PC-9 (cell line): ENCODE measurements at regions not wholly inside any gene's neighbourhood (a gene's known extent, or its start where the extent isn't known, plus 50 kb on each side); places are given as distances from the start of the nearest gene placed in this dataset.

ENCODE experiments used
- BruUV-seq: library from RNA; stranded (reverse); fragments of 400-500 nt; replicated peaks from 2 replicates; lab custom pipeline; 2021; lab: Mats Ljungman, UMichigan
- CTCF ChIA-PET: fragments of 300-600 bp; sonication (Branson Sonifier 250); formaldehyde crosslinking; loops from one replicate; lab custom pipeline; 2022; ENCODE audit warnings: antibody characterized with exemption; lab: Charles Lee
- POLR2A ChIA-PET: fragments of 300-600 bp; sonication (Branson Sonifier 250); formaldehyde crosslinking; loops from one replicate; lab custom pipeline; 2022; ENCODE audit warnings: antibody characterized with exemption; ENCODE audit not compliant: unreplicated experiment; lab: Charles Lee
- DNase-seq, 2 experiments: peaks; one replicate each; pipeline versions ENCODE4 v3.0.0 to v3.0.0-alpha.2; 2015 to 2022; ENCODE audit warnings: mixed read lengths in 1 of 2
- H2AFZ ChIP-seq: fragments of 200-600 bp; sonication (generic); 2 replicates; pipeline ENCODE4 v1.8.1; 2017; ENCODE audit warnings: antibody characterized with exemption
- H3F3A ChIP-seq: fragments of 200-600 bp; sonication (generic); 2 replicates; pipeline ENCODE4 v1.8.1; 2017; ENCODE audit warnings: antibody characterized with exemption, mild to moderate bottlenecking, low read depth; ENCODE audit not compliant: insufficient read depth
- H3K27ac ChIP-seq: fragments of 200-600 bp; sonication (generic); 2 replicates; pipeline ENCODE4 v1.6.1; 2016; ENCODE audit warnings: mixed run types
- H3K27me3 ChIP-seq: fragments of 200-600 bp; sonication (generic); 2 replicates; pipeline ENCODE4 v1.6.1; 2016; ENCODE audit warnings: low read depth, mixed run types; ENCODE audit not compliant: insufficient read depth
- H3K36me3 ChIP-seq: fragments of 200-600 bp; sonication (generic); 2 replicates; pipeline ENCODE4 v1.6.1; 2016; ENCODE audit warnings: low read depth, mixed run types
- H3K4me1 ChIP-seq: fragments of 200-600 bp; sonication (generic); replicated peaks from 2 replicates; pipeline ENCODE4 v1.6.1; 2016; ENCODE audit warnings: mixed run types; ENCODE audit not compliant: insufficient read depth
- H3K4me2 ChIP-seq: fragments of 200-600 bp; sonication (generic); 2 replicates; pipeline ENCODE4 v1.6.1; 2017; ENCODE audit warnings: mixed run types
- H3K4me3 ChIP-seq: fragments of 200-600 bp; sonication (generic); 2 replicates; pipeline ENCODE4 v1.6.1; 2016; ENCODE audit warnings: mixed run types
- H3K79me2 ChIP-seq: fragments of 200-600 bp; sonication (generic); 2 replicates; pipeline ENCODE4 v1.6.1; 2017; ENCODE audit warnings: low read depth, mixed run types
- H3K9me2 ChIP-seq: fragments of 200-600 bp; sonication (generic); 2 replicates; pipeline ENCODE4 v1.8.1; 2017; ENCODE audit warnings: mild to moderate bottlenecking; ENCODE audit not compliant: insufficient read depth
- H3K9me3 ChIP-seq: fragments of 200-600 bp; sonication (generic); 2 replicates; pipeline ENCODE4 v1.8.1; 2016; ENCODE audit warnings: low read depth; ENCODE audit not compliant: insufficient read depth
- H4K20me1 ChIP-seq: fragments of 200-600 bp; sonication (generic); 2 replicates; pipeline ENCODE4 v1.8.1; 2017; ENCODE audit not compliant: insufficient read depth
- CTCF ChIP-seq: fragments of 200-600 bp; sonication (generic); conservative IDR thresholded peaks from 2 replicates; pipeline ENCODE4 v1.6.1; 2017; ENCODE audit warnings: mixed run types, antibody characterized with exemption, mild to moderate bottlenecking, moderate library complexity
- EZH2 ChIP-seq: fragments of 200-600 bp; sonication (generic); IDR thresholded peaks from 2 replicates; pipeline ENCODE4 v1.8.0; 2017; ENCODE audit warnings: antibody characterized with exemption, low read depth
- intact Hi-C: fragments of 100-400 bp; cut with micrococcal nuclease; formaldehyde crosslinking; loops from one replicate; pipeline ENCODE4 v1.10.0; 2022; ENCODE audit not compliant: unreplicated experiment

DNA sequence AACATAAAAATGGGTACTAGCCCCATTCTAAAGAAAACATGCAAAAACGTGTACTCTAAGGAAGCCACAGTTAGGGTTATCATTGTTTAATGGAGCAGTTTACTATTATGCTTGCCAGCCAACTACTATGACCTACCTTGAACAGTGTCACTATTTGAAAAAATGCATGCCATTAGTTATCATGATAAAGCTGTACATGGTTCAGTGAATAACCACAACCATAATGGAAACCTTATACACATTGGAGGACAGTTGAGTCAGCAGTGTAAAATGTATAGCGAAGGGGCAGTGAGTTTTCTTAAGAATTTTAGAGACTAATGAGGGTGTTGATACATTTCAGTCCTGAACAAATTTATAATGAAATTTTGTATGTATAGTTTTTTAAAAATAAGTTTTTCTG is 381.9 kb downstream of the GRXCR1 start:
- no peak overlapping the region for H3K4me3 ChIP-seq
- H3K4me1 ChIP-seq: no peaks in the 10 kb centered on the region
- intact Hi-C loops: no loop called here
- H3F3A ChIP-seq: no peaks in the 10 kb centered on the region
- H3K27me3 ChIP-seq: no peaks in the 10 kb centered on the region
- DNase-seq: no peak
- POLR2A ChIA-PET: no interaction called here
- no peak overlapping the region for H3K27ac ChIP-seq
- no peaks in the 10 kb centered on the region; the same call in 1 of the 2 replicates for H3K9me2 ChIP-seq
- H3K79me2 ChIP-seq: no peaks in the 10 kb centered on the region
- CTCF ChIA-PET: no interaction called here
- no peak overlapping the region for H3K4me2 ChIP-seq
- no peak for TF ChIP-seq EZH2
- TF ChIP-seq CTCF: no peak
- H4K20me1 ChIP-seq: no peaks in the 10 kb centered on the region
- H3K9me3 ChIP-seq: no peaks in the 10 kb centered on the region
- no peak overlapping the region for H2AFZ ChIP-seq
- H3K36me3 ChIP-seq: no peaks in the 10 kb centered on the region
- BruUV-seq: no TSS peak

DNA sequence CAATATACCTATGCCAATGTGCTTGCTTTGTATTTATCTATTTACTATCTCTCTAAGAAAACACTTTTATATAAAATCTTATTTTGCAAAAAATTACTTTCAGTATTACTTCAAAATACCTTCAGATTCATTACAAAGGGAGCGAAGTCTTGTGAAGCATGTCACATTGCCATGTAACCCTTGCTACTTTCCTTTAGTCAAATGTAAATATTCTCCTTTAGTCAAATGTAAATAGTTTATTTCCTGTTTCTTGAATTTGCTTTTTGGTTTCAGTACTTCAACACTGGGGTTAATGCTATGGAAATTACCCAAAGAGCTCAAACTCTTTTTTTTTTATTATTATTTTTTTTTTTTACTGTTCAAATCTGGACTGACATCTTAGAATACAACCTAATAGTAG is 383.3 kb downstream of the GRXCR1 start:
- no peak overlapping the region for H3K4me3 ChIP-seq
- DNase-seq: no peak
- no peak overlapping the region for H2AFZ ChIP-seq
- H3K27me3 ChIP-seq: no peaks in the 10 kb centered on the region
- H3K9me3 ChIP-seq: no peaks in the 10 kb centered on the region
- ChIA-PET CTCF (no interaction called here), POLR2A (no interaction called here)
- H3K4me1 ChIP-seq: no peaks in the 10 kb centered on the region
- no peak for TF ChIP-seq CTCF
- no peak for TF ChIP-seq EZH2
- no peaks in the 10 kb centered on the region for H3K36me3 ChIP-seq
- H3K27ac ChIP-seq: no peak overlapping the region
- no TSS peak for BruUV-seq
- H3F3A ChIP-seq: no peaks in the 10 kb centered on the region
- H4K20me1 ChIP-seq: no peaks in the 10 kb centered on the region
- no peaks in the 10 kb centered on the region; the same call in 1 of the 2 replicates for H3K9me2 ChIP-seq
- intact Hi-C loops: no loop called here
- H3K4me2 ChIP-seq: no peak overlapping the region
- no peaks in the 10 kb centered on the region for H3K79me2 ChIP-seq

- DNase-seq: no peak
- no peaks in the 10 kb centered on the region for H3F3A ChIP-seq
- intact Hi-C loops: no loop called here
- H3K27me3 ChIP-seq: no peaks in the 10 kb centered on the region
- H3K79me2 ChIP-seq: no peaks in the 10 kb centered on the region
- no peak overlapping the region for H3K27ac ChIP-seq
- H3K4me1 ChIP-seq: no peaks in the 10 kb centered on the region
- H3K9me2 ChIP-seq: no peaks in the 10 kb centered on the region; the same call in 1 of the 2 replicates
- H3K36me3 ChIP-seq: no peaks in the 10 kb centered on the region
- ChIA-PET POLR2A (no interaction called here), CTCF (no interaction called here)
- H3K4me3 ChIP-seq: no peak overlapping the region
- no peaks in the 10 kb centered on the region for H3K9me3 ChIP-seq
- no peaks in the 10 kb centered on the region for H4K20me1 ChIP-seq
- no peak for TF ChIP-seq EZH2
- TF ChIP-seq CTCF: no peak
- BruUV-seq: no TSS peak
- H3K4me2 ChIP-seq: no peak overlapping the region
- H2AFZ ChIP-seq: no peak overlapping the region
Measured at GRCh38 chr4:43276321-43276720, 383.8 kb downstream of the GRXCR1 start.
